ENCODE measurements at regions not wholly inside any gene's neighbourhood (a gene's known extent, or its start where the extent isn't known, plus 50 kb on each side); places are given as distances from the start of the nearest gene placed in this dataset.

GRCh38 chr4:12186526-12186925 lies 757.8 kb upstream of the HS3ST1 start:
- TF ChIP-seq CTCF (IDR thresholded peaks at IDR 0.05) = no peak
- no peak for TF ChIP-seq POLR2A (IDR thresholded peaks at IDR 0.05)
